T follicular helper cell (primary cell): ENCODE measurements at regions not wholly inside any gene's neighbourhood (a gene's known extent, or its start where the extent isn't known, plus 50 kb on each side); places are given as distances from the start of the nearest gene placed in this dataset.
A peak's percentile ranks its signal among the peaks of the same experiment; 100 is the strongest.
"Not testable (repeated sequence)": the region's sequence is repeated elsewhere in the genome, so short reads cannot be mapped to it uniquely, and the experiment has no call there.

Experiments
- DNase-seq: peaks from one replicate; pipeline ENCODE4 v3.0.0-alpha.2; 2020; ENCODE audit warnings: low read depth

DNA sequence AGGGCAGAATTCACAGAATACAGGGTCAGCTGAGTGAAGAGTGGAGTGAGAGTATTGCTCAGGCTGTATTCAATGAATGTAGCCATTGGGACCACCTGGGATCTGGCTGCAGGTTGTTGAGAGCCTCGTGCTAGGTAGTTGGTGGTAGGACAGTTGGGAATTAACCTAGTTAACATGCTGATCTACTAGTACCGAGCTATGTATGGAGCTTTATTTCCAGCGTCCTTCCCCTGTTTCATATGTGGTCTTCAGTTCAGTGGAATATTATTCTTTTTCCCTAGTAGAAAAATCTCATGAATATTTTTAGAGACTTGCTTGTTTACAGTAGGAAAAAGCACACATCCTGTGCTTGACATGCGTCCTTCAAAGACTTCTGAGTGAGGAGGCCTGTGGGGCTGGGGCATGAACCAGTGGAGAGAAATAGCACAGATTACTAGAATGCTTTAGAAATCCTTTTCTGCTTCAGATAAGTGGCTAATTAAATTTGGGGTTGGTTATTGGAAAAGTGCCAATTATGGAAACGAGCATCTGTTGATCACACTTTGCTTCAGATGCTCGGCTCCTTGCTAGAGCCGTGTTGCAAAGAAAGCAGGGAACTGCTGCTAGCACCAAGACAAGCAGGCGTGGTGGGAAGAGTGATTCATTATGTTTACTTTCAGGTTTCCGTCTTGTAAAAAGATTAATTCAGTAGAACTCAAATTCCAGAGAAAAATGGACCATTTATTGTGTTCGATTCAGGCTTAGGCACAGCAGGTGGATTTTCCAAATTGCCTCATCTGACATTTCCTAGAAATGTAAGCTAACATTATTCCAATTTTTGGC is 53.6 kb downstream of the ARF6 start:
- DNase-seq, result peak; percentile 1

DNA sequence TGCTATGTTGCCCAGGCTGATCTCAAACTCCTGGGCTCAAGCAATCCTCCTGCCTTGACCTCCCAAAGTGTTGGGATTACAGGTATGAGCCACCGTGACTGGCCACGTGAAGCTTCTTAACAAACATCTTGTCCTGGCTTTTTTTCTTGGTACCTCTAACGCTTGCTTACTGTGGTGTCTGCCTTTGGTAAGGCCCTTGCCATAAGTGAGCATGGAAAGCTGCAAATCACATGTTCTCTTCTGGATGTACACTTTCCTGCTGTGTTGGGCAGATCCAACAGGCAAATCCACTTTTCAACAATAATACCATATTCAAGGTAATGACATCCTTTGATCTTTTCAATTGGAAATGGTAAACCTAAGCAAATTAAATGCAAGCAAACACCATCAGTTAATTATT is 54.6 kb downstream of the ARF6 start:
- DNase-seq, result no peak

DNA sequence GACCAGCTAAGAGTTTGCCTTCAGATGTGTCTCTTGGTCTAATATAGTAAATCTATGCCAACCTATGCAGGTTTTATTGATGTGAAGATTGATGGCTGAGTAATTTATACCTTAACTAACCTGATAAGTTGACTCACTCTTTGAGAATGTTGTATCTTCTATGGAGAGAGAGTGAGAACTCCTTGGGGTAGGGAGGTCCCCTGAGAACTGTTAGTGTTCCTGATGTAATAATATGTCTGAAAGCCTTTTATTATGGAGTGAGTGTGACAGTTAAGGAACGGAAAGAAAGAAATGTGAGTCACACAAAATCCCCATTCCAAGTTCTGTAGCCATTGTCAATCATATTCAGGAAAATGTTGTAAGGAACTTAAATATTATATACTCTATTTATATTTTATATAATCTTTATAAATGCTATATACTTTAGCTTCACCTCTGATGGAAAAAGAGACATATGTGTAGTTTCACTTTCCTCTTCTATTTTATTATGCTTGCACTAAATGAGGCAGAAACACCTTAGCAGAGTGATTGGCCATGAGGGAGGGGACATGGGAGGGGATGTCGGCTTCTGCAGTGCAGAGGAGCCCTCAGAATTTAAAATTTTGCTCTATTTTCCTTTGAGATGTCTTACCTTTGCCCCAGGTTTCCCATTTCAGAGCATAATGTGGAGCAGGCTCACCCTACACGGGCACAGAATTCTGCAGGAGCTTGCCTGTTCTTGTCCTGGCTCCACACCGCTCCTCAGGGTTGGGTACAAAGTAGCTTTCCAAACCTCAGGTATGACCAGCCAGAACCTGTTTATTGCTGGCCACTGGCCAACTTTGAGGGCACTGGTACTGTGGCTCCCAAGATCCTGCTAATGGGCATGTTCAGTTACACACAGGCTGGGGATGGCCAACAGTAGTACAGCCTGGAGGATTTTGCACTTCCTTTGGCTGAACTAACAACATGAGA is 57.7 kb downstream of the ARF6 start:
- no peak for DNase-seq

DNA sequence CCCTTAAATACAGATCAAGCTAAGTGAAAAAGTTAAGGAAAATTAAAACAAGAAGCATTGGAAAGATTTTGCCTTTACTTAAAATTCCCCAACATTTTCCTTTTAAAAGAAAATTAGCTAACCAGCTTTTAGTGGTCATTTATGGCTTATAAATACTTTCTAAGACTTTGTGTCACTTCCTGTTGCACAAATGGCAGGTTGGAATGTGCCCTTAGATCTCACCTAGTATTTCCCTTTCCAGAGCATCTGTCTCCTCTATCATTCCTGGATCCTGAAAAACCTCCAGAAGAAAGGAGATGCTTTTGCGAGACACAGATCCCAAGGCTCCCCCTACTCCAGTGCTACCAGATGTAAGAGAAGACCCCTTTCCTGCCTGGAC is 58.3 kb downstream of the ARF6 start:
- no peak for DNase-seq

DNA sequence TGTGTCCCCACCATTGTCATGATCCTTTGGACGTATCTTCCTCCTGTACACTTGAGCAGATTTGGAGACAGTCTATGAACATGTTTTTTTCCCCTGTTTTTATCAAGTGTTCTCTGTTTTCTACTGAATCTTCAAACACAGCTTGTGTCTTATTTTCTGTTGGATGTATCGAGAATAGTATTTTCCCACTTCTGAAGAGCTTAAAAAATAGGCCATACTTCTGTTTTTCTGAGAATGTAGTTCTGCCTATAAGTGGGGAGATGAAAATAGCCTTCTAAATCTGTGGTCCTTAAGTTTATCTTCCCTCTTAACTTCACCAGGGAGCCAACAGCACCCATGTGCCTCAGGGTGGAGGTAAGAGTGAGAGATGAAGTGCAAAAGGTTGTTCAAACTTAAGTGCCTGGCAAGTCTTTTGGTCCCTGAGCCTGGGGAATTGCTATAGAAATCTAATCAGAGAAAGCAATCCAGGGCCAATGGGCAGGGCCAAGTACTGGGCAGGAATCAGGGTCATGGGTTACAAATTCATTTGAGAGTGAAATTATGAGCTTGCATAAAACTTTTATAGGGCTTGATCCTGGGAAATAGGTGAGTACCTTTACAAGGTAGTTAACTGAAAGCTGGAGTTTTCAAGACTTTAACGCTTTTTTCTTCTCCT is 58.9 kb downstream of the ARF6 start:
- DNase-seq, result no peak

DNA sequence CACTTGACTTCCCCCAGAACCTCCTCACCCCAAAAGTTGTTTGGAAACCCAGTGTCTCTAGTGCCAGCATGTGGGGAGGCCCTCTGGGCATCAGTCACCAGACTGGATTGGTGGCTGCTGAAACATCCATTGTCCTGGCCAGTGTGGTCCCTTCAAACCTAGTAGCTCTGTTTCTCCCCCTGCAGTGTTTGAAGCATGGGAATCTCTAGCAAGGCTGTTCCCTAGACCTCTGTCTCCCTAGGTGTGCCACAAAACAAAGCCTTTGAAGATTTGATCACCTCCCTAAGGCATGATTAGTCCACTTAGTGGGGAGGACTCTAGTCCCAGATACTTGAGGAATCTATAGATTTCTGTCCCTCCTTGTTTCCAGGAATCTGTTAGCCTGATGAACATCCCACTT is 60.3 kb downstream of the ARF6 start:
- no peak for DNase-seq

DNA sequence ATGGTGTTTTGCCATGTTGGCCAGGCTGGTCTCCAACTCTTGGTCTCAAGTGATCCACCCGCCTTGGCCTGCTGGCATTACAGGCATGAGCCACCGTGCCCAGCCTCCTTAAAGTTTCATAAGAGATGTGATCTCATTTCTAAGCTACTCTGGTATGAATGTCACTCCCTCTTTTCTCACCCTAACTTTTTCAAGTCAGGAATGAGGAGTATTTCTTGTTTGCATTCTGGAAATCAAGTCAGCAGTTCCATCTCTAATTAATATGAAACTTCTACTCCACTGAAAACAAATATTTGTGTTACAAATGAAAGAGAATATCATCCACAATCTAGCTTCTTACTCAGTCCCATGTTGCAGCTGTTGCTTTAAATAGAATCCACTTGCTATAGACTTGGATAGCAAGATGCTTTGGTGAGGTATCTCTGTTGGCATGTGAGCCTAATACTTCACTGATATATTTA is 61.3 kb downstream of the ARF6 start:
- DNase-seq, result no peak

DNA sequence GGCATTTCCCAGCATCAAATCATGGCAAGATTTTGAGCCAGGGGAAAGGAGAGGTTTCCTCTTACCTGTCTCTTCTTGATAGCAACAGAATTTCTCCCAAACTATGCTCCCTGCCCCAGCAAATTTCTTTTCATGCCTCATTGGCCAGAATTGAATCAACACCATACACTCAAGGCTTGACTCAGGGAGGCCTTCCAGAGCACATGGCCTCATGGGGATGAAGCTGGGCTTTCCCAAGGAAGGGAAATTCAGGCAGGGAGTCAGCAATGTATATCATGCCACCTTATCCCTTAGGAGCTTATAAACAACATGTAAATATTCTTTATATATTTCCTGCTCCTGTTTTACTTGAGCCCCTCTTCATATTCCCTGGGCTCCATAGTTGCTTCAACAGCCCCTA is 62.1 kb downstream of the ARF6 start:
- DNase-seq, result no peak

DNA sequence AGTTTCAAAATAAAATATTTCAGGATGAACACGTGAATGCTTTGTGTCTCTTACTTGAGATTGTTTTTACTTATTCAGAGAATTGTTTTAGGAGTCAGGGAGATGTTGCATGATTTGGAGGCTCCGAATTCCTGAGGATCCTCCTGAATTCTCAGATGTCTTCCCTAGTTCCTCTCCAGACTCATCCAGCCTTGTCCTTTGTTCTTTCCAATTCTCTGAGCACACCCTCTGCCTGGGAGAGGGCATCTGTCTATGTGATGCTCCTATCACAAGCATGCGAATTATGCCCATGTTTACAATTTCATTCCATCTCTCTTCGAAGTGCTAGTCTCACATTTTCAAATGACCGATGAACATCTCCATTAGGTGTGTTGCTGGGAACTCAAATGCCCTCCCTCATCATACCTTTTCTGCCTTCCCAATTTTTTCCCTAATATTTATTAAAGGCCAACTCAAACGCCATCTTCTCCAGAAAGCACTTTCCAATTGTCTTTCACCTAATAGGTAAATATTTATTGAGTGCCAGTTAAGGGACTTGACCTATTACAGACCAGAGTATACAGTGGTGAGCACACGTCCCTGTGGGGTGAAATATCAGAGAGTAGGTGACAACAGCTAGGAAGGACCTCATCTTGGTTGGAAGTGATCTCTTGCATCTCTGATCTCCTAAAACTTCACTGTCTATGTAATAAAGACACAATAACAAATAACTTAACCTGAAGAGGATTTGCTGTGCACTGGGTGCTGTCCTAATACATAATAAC is 64.4 kb downstream of the ARF6 start:
- DNase-seq, result no peak

DNA sequence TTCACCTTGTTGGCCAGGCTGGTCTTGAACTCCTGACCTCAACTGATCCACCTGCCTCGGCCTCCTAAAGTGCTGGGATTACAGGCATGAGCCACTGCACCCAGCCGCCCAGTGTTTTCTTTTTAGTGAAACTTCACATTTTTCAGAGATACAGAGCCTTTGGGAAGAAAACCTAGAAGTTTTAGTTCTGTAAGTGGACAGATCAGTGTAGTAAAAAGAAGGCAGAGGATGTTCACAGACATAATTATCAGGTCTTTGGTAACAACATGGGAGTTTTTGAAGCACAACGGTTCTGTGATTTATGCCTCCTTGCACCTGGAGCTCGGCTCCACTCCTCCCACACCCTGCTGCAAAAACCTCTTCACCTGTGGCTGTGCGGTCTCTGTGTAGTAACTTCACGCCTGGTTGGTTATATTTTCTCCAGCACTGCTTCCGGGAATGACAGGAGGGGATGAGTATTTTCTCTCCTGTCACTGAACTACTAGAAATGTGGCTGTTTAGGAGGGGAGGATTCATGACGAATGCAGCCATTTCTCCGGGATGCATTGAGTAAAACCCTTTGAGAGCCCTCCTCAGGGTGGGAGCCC is 67.0 kb downstream of the ARF6 start:
- no peak for DNase-seq

DNA sequence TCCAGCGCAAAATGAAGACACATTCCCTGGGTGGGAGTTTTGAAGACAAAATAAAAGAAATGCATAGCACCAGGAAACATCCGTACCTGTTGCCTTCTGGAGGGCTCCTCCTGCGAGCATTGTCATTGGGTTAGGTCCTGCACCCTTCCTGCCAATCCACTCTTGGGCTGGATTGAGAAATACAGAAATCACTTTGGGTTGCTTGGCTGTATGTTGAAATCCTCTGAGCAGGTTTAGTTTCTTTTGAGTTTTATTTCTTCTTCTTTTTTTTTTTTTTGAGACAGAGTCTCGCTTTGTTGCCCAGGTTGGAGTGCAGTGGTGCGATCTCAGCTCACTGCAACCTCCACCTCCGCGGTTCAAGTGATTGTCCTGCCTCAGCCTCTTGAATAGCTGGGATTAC is 67.6 kb downstream of the ARF6 start:
- no peak for DNase-seq

DNA sequence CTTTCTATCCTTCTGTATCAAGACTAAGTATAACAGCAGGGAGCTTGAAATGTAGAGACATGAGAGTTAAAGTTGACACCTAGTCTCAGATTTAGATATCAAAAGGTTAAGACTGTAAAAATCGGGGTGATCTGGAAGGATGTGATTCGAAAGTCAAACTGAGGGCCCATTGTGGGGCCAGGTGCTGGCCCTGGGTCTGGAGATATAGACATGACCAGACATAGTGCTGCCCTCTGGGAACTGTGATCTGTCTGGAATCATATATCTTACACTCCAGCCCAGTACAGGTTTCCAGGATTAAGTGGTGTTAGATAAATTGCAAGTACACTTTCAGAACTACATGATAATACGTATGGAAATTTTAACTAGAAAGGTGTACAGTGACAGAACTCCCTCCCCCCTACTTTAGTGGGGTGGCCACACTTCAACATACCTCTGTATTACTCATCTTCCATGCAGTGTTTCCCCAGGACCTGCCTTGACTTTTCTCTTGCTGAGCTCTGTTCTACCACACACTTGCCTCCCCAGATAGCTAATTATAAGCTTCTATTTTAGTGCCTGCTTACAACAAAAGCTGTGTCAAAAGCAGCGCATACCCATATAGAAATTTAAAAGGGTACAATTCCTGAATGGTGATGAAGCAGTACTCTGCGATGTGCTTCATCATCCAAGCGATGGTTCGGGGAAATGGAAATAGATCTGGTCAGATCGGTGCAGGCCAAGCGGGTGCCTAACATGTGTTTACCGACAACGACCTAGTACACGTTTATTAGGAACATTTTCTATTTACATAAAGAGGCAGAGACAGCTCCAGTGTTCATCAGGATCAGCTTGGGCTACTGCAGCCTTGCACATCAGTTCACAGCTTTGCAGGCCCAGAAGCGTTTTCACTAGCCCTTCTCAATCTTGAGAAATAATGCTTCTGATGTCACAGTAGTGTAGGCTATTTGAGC is 68.7 kb downstream of the ARF6 start:
- no peak for DNase-seq

DNA sequence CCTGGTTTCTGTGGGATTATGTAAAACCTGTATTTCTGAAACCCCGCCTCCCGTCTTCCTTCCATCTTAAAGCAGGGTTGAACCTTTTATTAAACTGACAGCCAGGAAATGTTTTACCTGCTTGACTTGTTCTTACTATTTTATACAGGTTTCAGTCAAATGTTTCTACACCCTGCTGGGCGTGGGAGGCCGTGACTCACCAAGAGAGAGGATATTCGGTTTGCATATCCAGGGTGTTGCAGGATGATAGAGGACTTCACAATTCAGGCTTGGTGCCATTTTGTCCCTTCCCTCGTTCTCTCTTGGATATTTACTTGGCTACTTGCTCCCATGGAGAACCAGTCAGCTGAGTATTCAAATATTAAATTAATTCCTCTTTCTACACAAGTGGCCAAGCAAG is 69.7 kb downstream of the ARF6 start:
- no peak for DNase-seq

DNA sequence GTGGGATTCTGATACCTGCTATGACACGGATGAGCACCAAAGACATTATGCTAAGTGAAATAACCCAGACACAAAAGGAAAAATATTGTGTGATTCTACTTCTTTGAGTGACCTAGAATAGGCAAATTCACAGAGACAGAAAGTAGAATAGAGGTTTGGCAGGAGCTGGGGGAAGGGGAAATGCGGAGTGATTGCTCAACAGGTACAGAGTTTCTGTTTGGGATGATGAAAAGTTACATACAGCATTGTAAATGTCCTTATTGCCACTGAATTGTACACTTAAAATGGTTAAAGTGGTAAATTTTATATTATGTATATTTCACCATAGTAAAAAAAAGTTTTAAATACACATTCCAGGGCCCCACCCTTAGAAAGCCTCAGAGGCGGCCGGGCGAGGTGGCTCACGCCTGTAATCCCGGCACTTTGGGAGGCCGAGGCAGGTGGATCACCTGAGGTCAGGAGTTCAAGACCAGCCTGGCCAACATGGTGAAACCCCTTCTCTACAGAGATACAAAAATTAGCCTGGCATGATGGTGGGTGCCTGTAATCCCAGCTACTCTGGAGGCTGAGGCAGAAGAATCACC is 72.3 kb downstream of the ARF6 start:
- DNase-seq, result not testable (repeated sequence)

DNA sequence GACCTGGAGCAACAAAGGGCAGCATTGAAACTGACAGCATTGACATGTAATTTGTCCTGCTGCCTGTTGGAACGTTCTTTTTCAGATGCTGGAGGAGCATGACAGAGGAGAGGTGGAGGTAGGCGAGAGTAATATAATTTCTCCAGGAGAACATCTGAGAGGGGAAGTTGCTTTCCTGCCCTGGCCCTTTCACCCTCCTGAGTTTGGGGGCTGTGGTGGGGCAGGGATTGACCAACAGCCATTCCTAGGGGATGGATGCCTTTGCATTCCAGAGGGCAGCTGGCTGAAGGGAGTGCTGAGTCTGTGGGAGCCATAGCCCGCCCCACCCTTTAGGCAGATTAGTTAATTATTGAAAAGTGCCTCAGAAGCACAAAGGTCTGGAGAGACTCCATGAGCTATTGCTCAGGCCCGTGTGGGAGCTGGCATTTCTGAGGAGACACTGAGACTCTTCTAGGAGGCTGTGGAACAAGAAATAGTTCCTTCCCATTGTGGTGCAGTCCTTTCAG is 73.5 kb downstream of the ARF6 start:
- no peak for DNase-seq

DNA sequence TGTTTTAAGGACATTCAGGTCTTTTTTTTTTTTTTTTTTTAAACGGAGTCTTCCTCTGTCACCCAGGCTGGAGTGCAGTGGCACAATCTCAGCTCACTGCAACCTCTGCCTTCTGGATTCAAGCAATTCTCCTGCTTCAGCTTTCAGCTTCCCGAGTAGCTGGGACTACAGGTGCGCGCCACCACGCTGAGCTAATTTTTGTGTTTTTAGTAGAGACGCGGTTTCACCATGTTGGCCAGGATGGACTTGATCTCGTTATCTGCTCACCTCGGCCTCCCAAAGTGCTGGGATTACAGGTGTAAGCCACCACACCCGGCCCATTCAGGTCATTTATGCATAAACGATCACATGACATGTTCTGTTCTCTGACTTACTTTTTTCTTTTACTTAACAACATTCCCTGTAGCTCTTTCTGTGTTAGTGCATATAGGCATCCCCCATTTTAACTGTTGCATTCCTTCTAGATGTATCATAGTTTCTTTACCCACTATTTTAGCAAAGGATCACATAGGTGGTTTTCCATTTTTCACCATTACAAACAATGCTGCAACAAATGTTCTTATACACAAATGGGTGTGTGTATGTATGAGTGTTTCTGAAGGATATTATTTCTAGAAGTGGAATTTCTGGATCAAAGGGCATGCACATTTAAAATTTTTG is 74.2 kb downstream of the ARF6 start:
- DNase-seq, result no peak

DNA sequence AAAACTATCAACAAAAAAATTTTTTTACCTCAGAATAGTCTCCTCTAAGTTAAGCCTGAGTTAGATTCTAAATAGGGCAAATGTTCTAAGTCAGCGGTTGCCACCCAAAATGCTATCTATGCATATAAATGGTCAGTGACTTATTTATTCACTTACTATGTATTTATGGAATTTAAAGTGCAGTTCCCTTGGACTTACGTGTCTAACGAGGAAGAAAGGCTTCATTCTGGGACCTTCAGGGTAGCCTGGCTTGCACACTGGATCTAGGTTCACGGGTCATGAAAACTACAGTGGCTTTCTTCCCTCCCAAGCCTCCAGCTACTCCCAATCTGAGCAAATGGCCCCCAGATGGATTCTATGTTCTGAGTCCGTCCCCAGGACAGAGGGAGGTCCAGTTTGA is 77.1 kb downstream of the ARF6 start:
- DNase-seq, result no peak

DNA sequence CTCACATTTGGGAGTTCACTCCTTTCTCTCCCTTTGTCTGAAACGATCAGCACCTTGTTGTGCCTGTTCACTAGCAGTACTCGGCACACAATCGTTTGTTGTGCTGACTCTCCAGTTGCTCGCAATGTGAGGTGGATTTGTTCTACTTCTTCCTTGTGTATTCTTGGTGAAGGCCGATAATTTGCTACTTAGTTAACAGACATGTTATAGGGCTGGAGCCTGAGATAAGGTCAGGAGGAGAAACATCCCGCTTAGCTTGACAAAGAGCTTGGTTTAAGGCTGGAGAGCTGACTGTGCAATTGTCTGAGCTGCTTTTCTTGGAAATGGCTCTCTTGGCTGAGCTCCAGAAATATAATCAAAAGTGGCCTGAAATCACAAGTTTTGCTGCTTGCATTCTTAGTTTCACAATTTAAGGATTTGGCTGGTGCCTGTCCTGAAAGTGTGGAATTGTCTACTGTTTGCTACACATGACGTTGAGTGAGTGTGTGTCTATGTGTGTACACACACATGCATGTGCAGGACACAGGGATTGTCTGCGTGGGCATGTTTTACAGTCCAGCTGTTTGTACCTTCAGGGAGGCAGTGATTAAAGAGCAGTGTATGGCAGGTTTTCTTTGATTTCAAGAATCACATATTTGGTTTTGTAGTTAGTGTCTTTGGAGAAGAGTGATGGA is 77.7 kb downstream of the ARF6 start:
- no peak for DNase-seq
